ENCODE measurements at regions not wholly inside any gene's neighbourhood (a gene's known extent, or its start where the extent isn't known, plus 50 kb on each side); places are given as distances from the start of the nearest gene placed in this dataset.
A peak's percentile ranks its signal among the peaks of the same experiment; 100 is the strongest.
"Not testable (repeated sequence)": the region's sequence is repeated elsewhere in the genome, so short reads cannot be mapped to it uniquely, and the experiment has no call there.

DNA sequence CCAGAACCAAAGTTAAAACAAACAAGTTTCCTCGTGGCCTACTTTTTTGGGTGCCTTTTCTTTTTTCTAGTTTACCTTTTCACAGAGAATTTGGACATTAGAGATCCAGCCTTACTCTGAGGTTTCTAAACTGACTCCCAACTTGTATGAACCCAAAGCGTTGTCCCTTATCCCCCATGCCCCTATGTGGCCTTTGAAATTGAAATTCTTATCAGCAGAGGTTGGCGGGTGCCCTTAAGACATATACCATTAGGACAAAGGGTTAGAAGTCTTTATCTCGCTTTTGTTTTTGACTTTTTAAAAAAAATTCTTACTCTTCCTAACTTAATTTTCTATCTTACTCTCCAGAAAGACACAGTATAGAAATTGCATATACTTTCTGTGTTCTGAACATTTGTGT lies 76.3 kb upstream of the C7orf33 start:
- Mint-ChIP-seq H3K9me3 (no peaks in the 10 kb centered on the region), H3K27ac (no peak overlapping the region), H3K36me3 (ENCODE audit: low read depth) (no peaks in the 10 kb centered on the region), H3K4me1 (peaks cover 6% of the 10 kb centered on the region), H3K27me3 (no peaks in the 10 kb centered on the region), H3K4me3 (no peak overlapping the region)
- CTCF ChIA-PET = no interaction called here
- TF ChIP-seq, protein P1, sequence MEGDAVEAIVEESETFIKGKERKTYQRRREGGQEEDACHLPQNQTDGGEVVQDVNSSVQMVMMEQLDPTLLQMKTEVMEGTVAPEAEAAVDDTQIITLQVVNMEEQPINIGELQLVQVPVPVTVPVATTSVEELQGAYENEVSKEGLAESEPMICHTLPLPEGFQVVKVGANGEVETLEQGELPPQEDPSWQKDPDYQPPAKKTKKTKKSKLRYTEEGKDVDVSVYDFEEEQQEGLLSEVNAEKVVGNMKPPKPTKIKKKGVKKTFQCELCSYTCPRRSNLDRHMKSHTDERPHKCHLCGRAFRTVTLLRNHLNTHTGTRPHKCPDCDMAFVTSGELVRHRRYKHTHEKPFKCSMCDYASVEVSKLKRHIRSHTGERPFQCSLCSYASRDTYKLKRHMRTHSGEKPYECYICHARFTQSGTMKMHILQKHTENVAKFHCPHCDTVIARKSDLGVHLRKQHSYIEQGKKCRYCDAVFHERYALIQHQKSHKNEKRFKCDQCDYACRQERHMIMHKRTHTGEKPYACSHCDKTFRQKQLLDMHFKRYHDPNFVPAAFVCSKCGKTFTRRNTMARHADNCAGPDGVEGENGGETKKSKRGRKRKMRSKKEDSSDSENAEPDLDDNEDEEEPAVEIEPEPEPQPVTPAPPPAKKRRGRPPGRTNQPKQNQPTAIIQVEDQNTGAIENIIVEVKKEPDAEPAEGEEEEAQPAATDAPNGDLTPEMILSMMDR (IDR thresholded peaks at IDR 0.05) = no peak
- no peak for ATAC-seq (ENCODE audit: low read depth)
- no peak for DNase-seq
- intact Hi-C loops (cut with micrococcal nuclease) = no loop called here
- POLR2A ChIA-PET = no interaction called here

DNA sequence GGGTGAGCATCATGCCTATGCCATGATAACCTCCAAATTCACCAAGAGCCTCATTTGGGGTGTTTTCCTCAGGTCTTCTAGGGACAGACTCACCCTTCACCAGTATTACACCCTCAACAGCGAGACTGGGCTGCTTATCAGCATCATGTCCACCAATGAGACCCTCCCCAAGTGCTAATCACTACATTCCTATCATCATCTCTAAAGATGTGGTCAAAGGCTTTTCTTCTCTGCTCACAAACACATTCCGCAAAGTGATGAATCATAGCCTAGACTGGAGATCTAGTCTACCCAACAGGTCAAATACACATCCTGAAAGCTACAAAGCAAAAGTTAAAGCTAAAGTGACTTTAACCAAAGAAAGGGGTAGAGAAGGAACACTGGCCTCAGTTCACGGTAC lies 75.3 kb upstream of the C7orf33 start:
- ChIA-PET CTCF (no interaction called here), POLR2A (interaction anchor here (1.3 kb wide), 1 partner anchor 12 kb away, joined by 3 read pairs; no protein-coding TSS in a partner anchor)
- H3K9me3 Mint-ChIP-seq = no peaks in the 10 kb centered on the region

DNA sequence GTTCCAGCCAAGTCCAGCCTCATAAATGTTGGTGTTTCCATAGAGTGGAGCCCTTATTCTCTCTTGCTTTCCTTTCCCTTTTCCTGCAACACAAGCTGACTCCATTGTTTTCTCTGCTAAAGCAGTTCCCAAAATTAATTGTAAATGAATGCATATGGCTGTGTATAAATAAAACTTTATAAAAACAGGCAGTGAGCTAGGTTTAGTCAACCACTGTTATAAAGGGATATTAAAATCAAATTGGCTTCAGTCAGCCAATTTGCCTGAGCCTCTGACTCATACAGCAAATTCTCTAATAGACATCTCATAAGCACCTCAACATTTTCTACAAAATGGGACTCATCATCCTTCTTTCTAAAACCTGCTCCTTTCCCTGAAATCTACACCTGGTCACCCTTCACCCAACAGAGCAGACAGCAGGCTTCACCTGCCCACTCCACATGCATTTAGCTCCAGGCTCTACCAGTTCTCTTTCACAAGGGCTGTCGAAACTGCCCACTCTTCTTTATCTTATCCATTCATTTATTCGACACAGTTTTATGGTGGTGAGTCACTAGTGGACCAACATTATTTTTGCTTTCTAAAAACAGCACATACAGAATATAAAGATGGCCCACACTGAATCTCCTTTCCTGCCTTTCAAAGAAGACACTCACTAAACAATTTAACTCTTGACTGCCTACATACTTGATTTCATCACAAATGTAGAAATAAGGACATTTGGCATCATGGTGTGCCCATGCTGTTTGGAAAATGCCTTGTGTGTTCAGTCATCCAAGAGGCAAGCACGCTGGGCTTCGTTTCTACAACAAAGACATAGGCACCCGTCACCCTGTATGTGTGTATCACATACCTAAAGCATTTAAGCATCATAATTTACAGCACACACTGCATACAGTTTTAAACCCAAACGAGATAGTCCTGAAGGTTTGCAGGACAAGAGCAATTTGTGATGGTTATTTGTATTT lies 74.6 kb upstream of the C7orf33 start:
- H3K27ac Mint-ChIP-seq = no peak overlapping the region
- H3K27me3 Mint-ChIP-seq = no peaks in the 10 kb centered on the region
- H3K4me3 Mint-ChIP-seq = no peak overlapping the region
- no peak for ATAC-seq (ENCODE audit: low read depth)
- no peaks in the 10 kb centered on the region for H3K36me3 Mint-ChIP-seq (ENCODE audit: low read depth)
- H3K9me3 Mint-ChIP-seq = no peaks in the 10 kb centered on the region
- ChIA-PET CTCF (no interaction called here), POLR2A (interaction anchor here (1.3 kb wide), 1 partner anchor 11 kb away, joined by 3 read pairs; no protein-coding TSS in a partner anchor)
- TF ChIP-seq, protein P1 (IDR thresholded peaks at IDR 0.05) = no peak
- DNase-seq = no peak
- H3K4me1 Mint-ChIP-seq = peaks cover 14% of the 10 kb centered on the region
- intact Hi-C loops (cut with micrococcal nuclease) = no loop called here

More for the DNA sequence above, 75.3 kb upstream of the C7orf33 start:
- no peak for ATAC-seq (ENCODE audit: low read depth)
- intact Hi-C loops (cut with micrococcal nuclease) = no loop called here
- TF ChIP-seq, protein P1 (IDR thresholded peaks at IDR 0.05) = no peak
- Mint-ChIP-seq H3K4me1 (peaks cover 14% of the 10 kb centered on the region), H3K4me3 (no peak overlapping the region), H3K36me3 (ENCODE audit: low read depth) (no peaks in the 10 kb centered on the region), H3K27me3 (no peaks in the 10 kb centered on the region), H3K27ac (no peak overlapping the region)
- DNase-seq = no peak

DNA sequence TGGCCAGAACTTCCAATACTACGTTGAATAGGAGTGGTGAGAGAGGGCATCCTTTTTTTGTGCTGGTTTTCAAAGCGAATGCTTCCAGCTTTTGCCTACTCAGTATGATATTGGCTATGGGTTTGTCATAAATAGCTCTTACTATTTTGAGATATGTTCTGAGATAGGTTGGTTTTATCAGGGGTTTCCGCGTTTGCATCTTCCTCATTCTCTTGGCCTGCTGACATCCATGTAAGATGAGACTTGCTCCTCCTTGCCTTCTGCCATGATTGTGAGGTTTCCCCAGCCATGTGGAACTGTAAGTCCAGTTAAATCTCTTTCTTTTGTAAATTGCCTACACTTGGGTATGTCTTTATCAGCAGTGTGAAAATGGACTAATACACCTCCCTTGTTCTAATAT lies 71.2 kb upstream of the C7orf33 start:
- not testable (repeated sequence) for ATAC-seq (ENCODE audit: low read depth); H3K27me3 Mint-ChIP-seq; H3K36me3 Mint-ChIP-seq (ENCODE audit: low read depth); H3K4me3 Mint-ChIP-seq; DNase-seq; H3K9me3 Mint-ChIP-seq
- Mint-ChIP-seq H3K27ac (peak overlapping the region; percentile 37), H3K4me1 (peaks cover 20% of the 10 kb centered on the region)
- ChIA-PET CTCF (interaction anchor here (1.2 kb wide), 1 partner anchor 255 kb away, joined by 4 read pairs; no protein-coding TSS in a partner anchor), POLR2A (interaction anchor here (0.6 kb wide), 1 partner anchor 13 kb away, joined by 3 read pairs; no protein-coding TSS in a partner anchor)
- intact Hi-C loops (cut with micrococcal nuclease) = loop anchor here (1.0 kb wide), 1 partner anchor 12 kb away; no protein-coding TSS in a partner anchor

DNA sequence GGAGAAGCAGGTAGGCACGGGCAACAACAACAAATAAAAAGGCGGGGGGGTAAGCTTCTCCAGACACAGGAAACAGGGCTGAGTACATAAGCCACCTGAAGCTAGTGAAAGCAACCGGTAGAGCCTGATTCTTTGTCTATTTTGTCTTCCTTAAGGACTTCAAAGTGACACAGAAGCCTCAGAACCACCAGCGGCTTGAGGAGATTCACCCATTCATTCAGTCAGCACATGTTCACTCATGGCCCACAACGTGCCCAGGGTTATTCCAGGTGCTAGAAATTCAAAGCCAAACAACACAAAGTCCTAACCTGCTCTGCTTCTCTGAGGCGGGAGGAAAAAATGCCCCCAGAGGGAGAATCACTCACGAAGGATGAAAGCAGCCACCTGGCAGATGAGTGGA lies 69.3 kb upstream of the C7orf33 start:
- H3K27ac Mint-ChIP-seq = no peak overlapping the region
- CTCF ChIA-PET = interaction anchor here (0.9 kb wide), 1 partner anchor 442 kb away, joined by 3 read pairs; no protein-coding TSS in a partner anchor
- intact Hi-C loops (cut with micrococcal nuclease) = no loop called here
- H3K27me3 Mint-ChIP-seq = no peaks in the 10 kb centered on the region
- ATAC-seq (ENCODE audit: low read depth) (no peak), DNase-seq (no peak)
- H3K4me1 Mint-ChIP-seq = peaks cover 30% of the 10 kb centered on the region
- TF ChIP-seq, protein P1 (IDR thresholded peaks at IDR 0.05) = no peak
- no peaks in the 10 kb centered on the region for H3K36me3 Mint-ChIP-seq (ENCODE audit: low read depth)
- POLR2A ChIA-PET = no interaction called here
- no peak overlapping the region for H3K4me3 Mint-ChIP-seq
- H3K9me3 Mint-ChIP-seq = no peaks in the 10 kb centered on the region
